OCI-LY7 (cell line): ENCODE measurements at regions not wholly inside any gene's neighbourhood (a gene's known extent, or its start where the extent isn't known, plus 50 kb on each side); places are given as distances from the start of the nearest gene placed in this dataset.

ENCODE experiments used
- BruUV-seq: library from RNA; stranded (reverse); fragments of 400-500 nt; replicated peaks from 2 replicates; lab custom pipeline; 2021; lab: Mats Ljungman, UMichigan
- CTCF ChIA-PET: fragments of 300-600 bp; sonication (Branson Sonifier 250); formaldehyde crosslinking; loops from one replicate; lab custom pipeline; 2022; ENCODE audit warnings: antibody characterized with exemption; ENCODE audit not compliant: unreplicated experiment; lab: Charles Lee
- POLR2A ChIA-PET: fragments of 300-600 bp; sonication (Branson Sonifier 250); formaldehyde crosslinking; loops from one replicate; lab custom pipeline; 2022; ENCODE audit warnings: antibody characterized with exemption; lab: Charles Lee
- DNase-seq: peaks from one replicate; pipeline ENCODE4 v3.0.0-alpha.2; 2015; ENCODE audit warnings: low spot score
- H2AFZ ChIP-seq: fragments of 200-600 bp; sonication (generic), shearing (Covaris generic); 2 replicates; pipeline ENCODE4 v1.6.1; 2014; ENCODE audit warnings: mild to moderate bottlenecking, antibody characterized with exemption, low read length, moderate library complexity
- H3K27ac ChIP-seq: fragments of 200-600 bp; sonication (generic); 2 replicates; pipeline ENCODE4 v1.5.1; 2014; ENCODE audit warnings: mixed run types, low read depth, mild to moderate bottlenecking, moderate library complexity, low read length, inconsistent platforms; ENCODE audit not compliant: poor library complexity, severe bottlenecking
- H3K36me3 ChIP-seq: fragments of 200-600 bp; sonication (generic); 2 replicates; pipeline ENCODE4 v1.6.1; 2014; ENCODE audit warnings: mild to moderate bottlenecking, antibody characterized with exemption, low read length, moderate library complexity, mixed read lengths; ENCODE audit not compliant: insufficient read depth
- H3K4me1 ChIP-seq: fragments of 200-600 bp; sonication (generic); 2 replicates; pipeline ENCODE4 v1.5.1; 2014; ENCODE audit warnings: mild to moderate bottlenecking, low read length; ENCODE audit not compliant: insufficient read depth, poor library complexity, severe bottlenecking
- H3K4me2 ChIP-seq: fragments of 200-600 bp; sonication (generic); 2 replicates; pipeline ENCODE4 v1.6.1; 2014; ENCODE audit warnings: mild to moderate bottlenecking, low read length
- H3K4me3 ChIP-seq: fragments of 200-600 bp; sonication (generic); 2 replicates; pipeline ENCODE4 v1.5.1; 2014; ENCODE audit warnings: mild to moderate bottlenecking, low read depth, low read length; ENCODE audit not compliant: poor library complexity, severe bottlenecking
- H3K79me2 ChIP-seq: fragments of 200-600 bp; sonication (generic); 2 replicates; pipeline ENCODE4 v1.6.1; 2016; ENCODE audit warnings: low read depth, mild to moderate bottlenecking, low read length, moderate library complexity, mixed read lengths; ENCODE audit not compliant: insufficient read depth
- H3K9me2 ChIP-seq: fragments of 200-600 bp; sonication (generic); 2 replicates; pipeline ENCODE4 v1.6.1; 2016; ENCODE audit warnings: mild to moderate bottlenecking, low read length, mixed read lengths; ENCODE audit not compliant: insufficient read depth
- H3K9me3 ChIP-seq: fragments of 200-600 bp; sonication (generic); 2 replicates; pipeline ENCODE4 v1.6.1; 2014; ENCODE audit warnings: mild to moderate bottlenecking, mixed run types, low read length, mixed read lengths
- H4K20me1 ChIP-seq: fragments of 200-600 bp; sonication (generic); 2 replicates; pipeline ENCODE4 v1.6.1; 2014; ENCODE audit warnings: mild to moderate bottlenecking, antibody characterized with exemption, low read length, moderate library complexity, mixed read lengths; ENCODE audit not compliant: insufficient read depth
- EZH2phosphoT487 ChIP-seq: fragments of 200-600 bp; sonication (generic); IDR thresholded peaks from 2 replicates; pipeline ENCODE4 v1.6.1; 2018; ENCODE audit warnings: low read depth, borderline replicate concordance, mild to moderate bottlenecking, mixed run types, antibody characterized with exemption, low read length, moderate library complexity, mixed read lengths
- intact Hi-C: fragments of 100-400 bp; cut with micrococcal nuclease; formaldehyde crosslinking; loops from one replicate; pipeline ENCODE4 v1.10.0; 2022; ENCODE audit not compliant: unreplicated experiment
- TF ChIP-seq, protein P1 (sequence below): fragments of 200-600 bp; sonication (generic); conservative IDR thresholded peaks from 2 replicates; pipeline ENCODE4 v1.5.1; 2014; ENCODE audit warnings: mild to moderate bottlenecking, antibody characterized with exemption, low read length, moderate library complexity, mixed read lengths

- intact Hi-C loops = no loop called here
- CTCF ChIA-PET = no interaction called here
- H3K4me3 ChIP-seq = no peak overlapping the region
- no peaks in the 10 kb centered on the region for H3K79me2 ChIP-seq
- no peak for DNase-seq
- H3K9me3 ChIP-seq = no peaks in the 10 kb centered on the region
- POLR2A ChIA-PET = no interaction called here
- no peak overlapping the region for H3K27ac ChIP-seq
- H2AFZ ChIP-seq = no peak overlapping the region
- BruUV-seq = no TSS peak
- no peaks in the 10 kb centered on the region for H4K20me1 ChIP-seq
- no peaks in the 10 kb centered on the region for H3K36me3 ChIP-seq
- no peaks in the 10 kb centered on the region for H3K9me2 ChIP-seq
- no peaks in the 10 kb centered on the region for H3K4me1 ChIP-seq
- TF ChIP-seq EZH2phosphoT487 = no peak
- TF ChIP-seq, protein P1, sequence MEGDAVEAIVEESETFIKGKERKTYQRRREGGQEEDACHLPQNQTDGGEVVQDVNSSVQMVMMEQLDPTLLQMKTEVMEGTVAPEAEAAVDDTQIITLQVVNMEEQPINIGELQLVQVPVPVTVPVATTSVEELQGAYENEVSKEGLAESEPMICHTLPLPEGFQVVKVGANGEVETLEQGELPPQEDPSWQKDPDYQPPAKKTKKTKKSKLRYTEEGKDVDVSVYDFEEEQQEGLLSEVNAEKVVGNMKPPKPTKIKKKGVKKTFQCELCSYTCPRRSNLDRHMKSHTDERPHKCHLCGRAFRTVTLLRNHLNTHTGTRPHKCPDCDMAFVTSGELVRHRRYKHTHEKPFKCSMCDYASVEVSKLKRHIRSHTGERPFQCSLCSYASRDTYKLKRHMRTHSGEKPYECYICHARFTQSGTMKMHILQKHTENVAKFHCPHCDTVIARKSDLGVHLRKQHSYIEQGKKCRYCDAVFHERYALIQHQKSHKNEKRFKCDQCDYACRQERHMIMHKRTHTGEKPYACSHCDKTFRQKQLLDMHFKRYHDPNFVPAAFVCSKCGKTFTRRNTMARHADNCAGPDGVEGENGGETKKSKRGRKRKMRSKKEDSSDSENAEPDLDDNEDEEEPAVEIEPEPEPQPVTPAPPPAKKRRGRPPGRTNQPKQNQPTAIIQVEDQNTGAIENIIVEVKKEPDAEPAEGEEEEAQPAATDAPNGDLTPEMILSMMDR = no peak
- H3K4me2 ChIP-seq = no peak overlapping the region
These were observed 101.0 kb upstream of the PIK3R1 start for GRCh38 chr5:68114378-68115040.

DNA sequence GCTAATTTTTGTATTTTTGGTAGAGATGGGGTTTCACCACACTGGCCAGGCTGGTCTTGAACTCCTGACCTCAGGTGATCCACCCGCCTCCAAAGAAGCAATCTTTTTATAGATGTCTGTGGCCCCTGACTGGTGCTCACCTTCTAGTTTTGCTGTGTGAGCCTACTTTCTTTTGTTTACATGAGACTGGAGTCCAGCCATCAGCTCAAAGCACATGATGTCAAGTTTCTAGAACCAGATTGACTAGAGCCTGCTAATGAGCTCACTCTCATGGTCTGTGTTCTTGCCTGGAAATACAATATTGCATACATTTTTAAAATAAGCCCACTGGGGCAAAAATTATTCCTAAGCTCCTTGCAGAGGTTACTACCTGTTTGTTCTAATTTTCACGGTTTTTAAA is 102.9 kb upstream of the PIK3R1 start:
- no TSS peak for BruUV-seq
- Histone ChIP-seq H3K9me3 (no peaks in the 10 kb centered on the region), H2AFZ (no peak overlapping the region), H3K27ac (no peak overlapping the region), H3K4me3 (no peak overlapping the region), H3K4me2 (no peak overlapping the region), H3K79me2 (no peaks in the 10 kb centered on the region), H3K9me2 (no peaks in the 10 kb centered on the region), H3K4me1 (no peaks in the 10 kb centered on the region), H3K36me3 (no peaks in the 10 kb centered on the region), H4K20me1 (no peaks in the 10 kb centered on the region)
- CTCF ChIA-PET = no interaction called here
- intact Hi-C loops = no loop called here
- no peak for TF ChIP-seq EZH2phosphoT487
- TF ChIP-seq, protein P1 = no peak
- POLR2A ChIA-PET = no interaction called here
- DNase-seq = no peak

DNA sequence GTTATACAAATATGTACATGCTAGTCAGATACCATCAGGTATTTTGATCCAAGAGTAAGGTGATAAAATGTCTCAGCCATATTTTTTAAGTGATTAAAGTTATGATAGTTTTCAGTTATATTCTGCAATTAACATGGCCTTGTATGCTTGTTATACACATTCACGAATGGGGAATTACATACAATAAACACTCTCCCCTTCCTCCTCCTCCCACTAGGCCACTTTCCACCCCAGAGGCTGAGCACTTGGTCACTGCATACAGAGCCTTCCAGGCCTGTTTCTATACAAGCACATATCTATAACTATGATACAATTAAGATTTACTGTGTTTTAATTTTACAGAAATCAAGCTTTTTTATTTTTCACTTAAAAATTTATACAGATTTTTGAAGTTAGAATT is 104.7 kb upstream of the PIK3R1 start:
- Histone ChIP-seq H3K4me2 (no peak overlapping the region), H2AFZ (no peak overlapping the region), H3K9me3 (no peaks in the 10 kb centered on the region), H3K79me2 (no peaks in the 10 kb centered on the region), H3K36me3 (no peaks in the 10 kb centered on the region), H3K4me3 (no peak overlapping the region), H4K20me1 (no peaks in the 10 kb centered on the region), H3K27ac (no peak overlapping the region), H3K9me2 (no peaks in the 10 kb centered on the region), H3K4me1 (no peaks in the 10 kb centered on the region)
- CTCF ChIA-PET = no interaction called here
- DNase-seq = no peak
- POLR2A ChIA-PET = interaction anchor here (0.7 kb wide), 1 partner anchor 106 kb away, joined by 3 read pairs; no protein-coding TSS in a partner anchor
- intact Hi-C loops = no loop called here
- BruUV-seq = no TSS peak
- no peak for TF ChIP-seq EZH2phosphoT487
- TF ChIP-seq, protein P1 = no peak
